ENCODE measurements at regions not wholly inside any gene's neighbourhood (a gene's known extent, or its start where the extent isn't known, plus 50 kb on each side); places are given as distances from the start of the nearest gene placed in this dataset.

GRCh38 chr2:49286045-49286444 lies 131.7 kb upstream of the FSHR start:
- no peak overlapping the region for H3K9ac ChIP-seq
- H3K4me2 ChIP-seq = no peak overlapping the region
- H3K36me3 ChIP-seq = no peaks in the 10 kb centered on the region
- H3K9me3 ChIP-seq = no peaks in the 10 kb centered on the region
- no peak overlapping the region for H3K27ac ChIP-seq
- no peaks in the 10 kb centered on the region for H3K4me1 ChIP-seq
- H3K4me3 ChIP-seq = no peak overlapping the region
- H3K27me3 ChIP-seq = no peaks in the 10 kb centered on the region
- H4K20me1 ChIP-seq = no peaks in the 10 kb centered on the region
- no peak for TF ChIP-seq Cebpa-rat (IDR thresholded peaks at IDR 0.05)

GRCh38 chr2:49278561-49278960 lies 124.2 kb upstream of the FSHR start:
- Histone ChIP-seq H3K9me3 (peaks cover 10% of the 10 kb centered on the region), H3K27ac (no peak overlapping the region), H3K9ac (no peak overlapping the region), H3K4me3 (no peak overlapping the region), H4K20me1 (no peaks in the 10 kb centered on the region), H3K36me3 (no peaks in the 10 kb centered on the region), H3K4me1 (no peaks in the 10 kb centered on the region), H3K4me2 (no peak overlapping the region), H3K27me3 (no peaks in the 10 kb centered on the region)
- no peak for TF ChIP-seq Cebpa-rat (IDR thresholded peaks at IDR 0.05)

GRCh38 chr2:49278141-49278540 lies 123.8 kb upstream of the FSHR start:
- TF ChIP-seq Cebpa-rat (IDR thresholded peaks at IDR 0.05) = no peak
- Histone ChIP-seq H3K36me3 (no peaks in the 10 kb centered on the region), H3K9ac (no peak overlapping the region), H3K4me1 (no peaks in the 10 kb centered on the region), H3K27me3 (no peaks in the 10 kb centered on the region), H3K4me3 (no peak overlapping the region), H4K20me1 (no peaks in the 10 kb centered on the region), H3K27ac (no peak overlapping the region), H3K4me2 (no peak overlapping the region), H3K9me3 (peaks cover 10% of the 10 kb centered on the region)

GRCh38 chr2:49271060-49271606 lies 116.8 kb upstream of the FSHR start:
- Histone ChIP-seq H3K27me3 (no peaks in the 10 kb centered on the region), H3K4me2 (no peak overlapping the region), H3K4me1 (no peaks in the 10 kb centered on the region), H4K20me1 (no peaks in the 10 kb centered on the region), H3K27ac (no peak overlapping the region), H3K9ac (no peak overlapping the region), H3K4me3 (no peak overlapping the region), H3K9me3 (no peaks in the 10 kb centered on the region), H3K36me3 (no peaks in the 10 kb centered on the region)
- no peak for TF ChIP-seq Cebpa-rat (IDR thresholded peaks at IDR 0.05)

GRCh38 chr2:49270091-49270490 lies 115.8 kb upstream of the FSHR start:
- Histone ChIP-seq H3K36me3 (no peaks in the 10 kb centered on the region), H3K4me3 (no peak overlapping the region), H3K9ac (no peak overlapping the region), H3K4me1 (no peaks in the 10 kb centered on the region), H3K4me2 (no peak overlapping the region), H3K9me3 (no peaks in the 10 kb centered on the region), H3K27me3 (no peaks in the 10 kb centered on the region), H3K27ac (no peak overlapping the region), H4K20me1 (no peaks in the 10 kb centered on the region)
- no peak for TF ChIP-seq Cebpa-rat (IDR thresholded peaks at IDR 0.05)

- no peaks in the 10 kb centered on the region for H3K9me3 ChIP-seq
- H4K20me1 ChIP-seq = no peaks in the 10 kb centered on the region
- no peaks in the 10 kb centered on the region for H3K36me3 ChIP-seq
- no peaks in the 10 kb centered on the region for H3K27me3 ChIP-seq
- no peak overlapping the region for H3K4me2 ChIP-seq
- peaks cover 7% of the 10 kb centered on the region; the same call in 1 of the 2 replicates for H3K4me1 ChIP-seq
- TF ChIP-seq Cebpa-rat (IDR thresholded peaks at IDR 0.05) = no peak
- H3K4me3 ChIP-seq = no peak overlapping the region
- no peak overlapping the region for H3K27ac ChIP-seq
- no peak overlapping the region for H3K9ac ChIP-seq
These were observed 111.2 kb upstream of the FSHR start for GRCh38 chr2:49265471-49265870.

- peaks cover 7% of the 10 kb centered on the region; the same call in 1 of the 2 replicates for H3K4me1 ChIP-seq
- no peak overlapping the region for H3K4me3 ChIP-seq
- TF ChIP-seq Cebpa-rat (IDR thresholded peaks at IDR 0.05) = no peak
- H3K36me3 ChIP-seq = no peaks in the 10 kb centered on the region
- H3K4me2 ChIP-seq = no peak overlapping the region
- no peaks in the 10 kb centered on the region for H3K27me3 ChIP-seq
- H3K9ac ChIP-seq = no peak overlapping the region
- no peak overlapping the region for H3K27ac ChIP-seq
- no peaks in the 10 kb centered on the region for H4K20me1 ChIP-seq
- H3K9me3 ChIP-seq = no peaks in the 10 kb centered on the region
These were observed 108.7 kb upstream of the FSHR start for GRCh38 chr2:49262801-49263560.

GRCh38 chr2:49261781-49262180 lies 107.5 kb upstream of the FSHR start:
- no peak overlapping the region for H3K9ac ChIP-seq
- H4K20me1 ChIP-seq = no peaks in the 10 kb centered on the region
- H3K4me1 ChIP-seq = peaks cover 7% of the 10 kb centered on the region; the same call in 1 of the 2 replicates
- no peaks in the 10 kb centered on the region for H3K9me3 ChIP-seq
- no peaks in the 10 kb centered on the region for H3K36me3 ChIP-seq
- H3K27ac ChIP-seq = no peak overlapping the region
- no peak overlapping the region for H3K4me3 ChIP-seq
- no peaks in the 10 kb centered on the region for H3K27me3 ChIP-seq
- TF ChIP-seq Cebpa-rat (IDR thresholded peaks at IDR 0.05) = no peak
- H3K4me2 ChIP-seq = no peak overlapping the region

GRCh38 chr2:49260979-49261538 lies 106.7 kb upstream of the FSHR start:
- no peak overlapping the region for H3K4me3 ChIP-seq
- H3K4me2 ChIP-seq = peak overlapping the region; percentile 4; the same call in 1 of the 2 replicates
- H3K27me3 ChIP-seq = no peaks in the 10 kb centered on the region
- H3K9ac ChIP-seq = no peak overlapping the region
- no peaks in the 10 kb centered on the region for H3K36me3 ChIP-seq
- H3K4me1 ChIP-seq = peaks cover 7% of the 10 kb centered on the region; the same call in 1 of the 2 replicates
- TF ChIP-seq Cebpa-rat (IDR thresholded peaks at IDR 0.05) = no peak
- no peaks in the 10 kb centered on the region for H3K9me3 ChIP-seq
- no peak overlapping the region for H3K27ac ChIP-seq
- H4K20me1 ChIP-seq = no peaks in the 10 kb centered on the region

- H3K4me1 ChIP-seq = peaks cover 7% of the 10 kb centered on the region; the same call in 1 of the 2 replicates
- H3K36me3 ChIP-seq = no peaks in the 10 kb centered on the region
- no peak overlapping the region for H3K4me3 ChIP-seq
- H3K4me2 ChIP-seq = no peak overlapping the region
- no peaks in the 10 kb centered on the region for H3K27me3 ChIP-seq
- no peak overlapping the region for H3K27ac ChIP-seq
- no peaks in the 10 kb centered on the region for H3K9me3 ChIP-seq
- no peaks in the 10 kb centered on the region for H4K20me1 ChIP-seq
- no peak for TF ChIP-seq Cebpa-rat (IDR thresholded peaks at IDR 0.05)
- H3K9ac ChIP-seq = no peak overlapping the region
These were observed 105.6 kb upstream of the FSHR start for GRCh38 chr2:49259926-49260325.
